ENCODE measurements at regions not wholly inside any gene's neighbourhood (a gene's known extent, or its start where the extent isn't known, plus 50 kb on each side); places are given as distances from the start of the nearest gene placed in this dataset.

DNA sequence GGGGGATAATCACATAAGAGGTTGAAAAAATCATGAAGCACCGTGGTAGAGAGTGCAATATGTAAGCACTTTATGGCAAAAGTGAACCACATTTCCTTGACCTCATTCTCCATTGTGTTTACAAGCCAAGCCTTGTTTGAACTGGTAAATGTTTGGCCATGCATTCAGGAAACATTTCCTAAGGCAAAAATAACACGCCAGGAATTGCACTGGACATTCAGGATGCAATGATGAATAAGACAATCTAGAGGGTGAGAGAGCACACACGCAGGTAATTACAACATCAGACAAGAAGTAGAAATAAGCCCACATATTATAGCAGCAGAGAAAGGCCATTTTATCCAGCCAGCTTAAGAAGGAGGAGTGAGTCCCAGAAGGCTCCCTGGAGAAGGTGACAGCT is 218.0 kb upstream of the OSR1 start:
- H2BK20ac ChIP-seq (ENCODE audit: low read depth, low read length, poor library complexity, severe bottlenecking), result no peak overlapping the region
- no peaks in the 10 kb centered on the region for H3K27me3 Mint-ChIP-seq (ENCODE audit: low read depth)
- no peaks in the 10 kb centered on the region for H3K79me1 ChIP-seq (ENCODE audit: insufficient read depth, low read depth, low read length, poor library complexity, severe bottlenecking)
- no peak overlapping the region for H3T11ph ChIP-seq (ENCODE audit: low read length)
- no peak overlapping the region for H3K56ac ChIP-seq (ENCODE audit: insufficient read length, low read depth, low read length)
- H2AFZ ChIP-seq (ENCODE audit: low read length), result no peak overlapping the region
- no peak overlapping the region for H3K27ac ChIP-seq (ENCODE audit: insufficient read length, low read depth, low read length)
- no peak for DNase-seq
- H3K4me1 ChIP-seq (ENCODE audit: insufficient read depth, low read length), result no peaks in the 10 kb centered on the region
- H3K27me3 ChIP-seq (ENCODE audit: insufficient read depth, low read length), result no peaks in the 10 kb centered on the region; the same call in 1 of the 2 replicates
- H2BK12ac ChIP-seq (ENCODE audit: insufficient read length, low read depth, low read length), result no peak overlapping the region
- no peaks in the 10 kb centered on the region for H4K20me1 ChIP-seq (ENCODE audit: control insufficient read depth, insufficient read depth, insufficient read length)
- TF ChIP-seq CTCF (conservative IDR thresholded peaks at IDR 0.05), result no peak
- no peaks in the 10 kb centered on the region for H3K9me3 Mint-ChIP-seq
- H3K23ac ChIP-seq (ENCODE audit: insufficient read length, low read depth, low read length), result no peak overlapping the region
- no peak overlapping the region for H2BK15ac ChIP-seq (ENCODE audit: low read depth, low read length)
- H3K9me3 ChIP-seq (ENCODE audit: control insufficient read depth, low read depth, low read length), result no peaks in the 10 kb centered on the region
- H3K4ac ChIP-seq (ENCODE audit: low read depth, low read length), result no peak overlapping the region
- no peak overlapping the region for H2BK5ac ChIP-seq (ENCODE audit: insufficient read length, low read length)
- H2BK120ac ChIP-seq (ENCODE audit: low read depth, low read length, poor library complexity, severe bottlenecking), result no peak overlapping the region
- H3K36me3 Mint-ChIP-seq (ENCODE audit: insufficient read depth in 1 of 3, low read depth in 3 of 3), result no peaks in the 10 kb centered on the region
- no peak overlapping the region for H4K91ac ChIP-seq (ENCODE audit: insufficient read length, low read depth, low read length)
- no peak overlapping the region for H2AK5ac ChIP-seq (ENCODE audit: insufficient read length, low read length)
- no peak overlapping the region for H3K27ac Mint-ChIP-seq
- no peak overlapping the region for H3K4me2 ChIP-seq (ENCODE audit: insufficient read depth, insufficient read length, low read length)
- no peak overlapping the region for H3K4me3 Mint-ChIP-seq
- no peak overlapping the region for H3K14ac ChIP-seq (ENCODE audit: insufficient read depth, low read length)
- H4K8ac ChIP-seq (replicated peaks; ENCODE audit: insufficient read length, low read depth, low read length), result no peak overlapping the region
- H3K79me2 ChIP-seq (ENCODE audit: insufficient read depth, low read length), result no peaks in the 10 kb centered on the region
- peaks cover 5 to 9% of the 10 kb centered on the region in 2 experiments; a peak in 3 of 4 replicates for H3K4me1 Mint-ChIP-seq
- H3K18ac ChIP-seq (ENCODE audit: insufficient read length, low read depth, low read length), result no peak overlapping the region
- WGBS (ENCODE audit: extremely low coverage, insufficient read length, low lambda C conversion rate), result no CpG with 5 or more reads among the region's 3 CpGs
- no peak overlapping the region for H4K5ac ChIP-seq (ENCODE audit: insufficient read length, low read depth, low read length)
- H3K23me2 ChIP-seq (ENCODE audit: insufficient read length, low read depth, low read length, poor library complexity, severe bottlenecking), result no peaks in the 10 kb centered on the region
- no peak overlapping the region for H3K9ac ChIP-seq (ENCODE audit: extremely low read depth, insufficient read length, low read length)

All from H9 (cell line).